GM10847 (cell line): ENCODE measurements at regions not wholly inside any gene's neighbourhood (a gene's known extent, or its start where the extent isn't known, plus 50 kb on each side); places are given as distances from the start of the nearest gene placed in this dataset.

Source experiments
- POLR2A ChIP-seq: IDR thresholded peaks from 2 replicates; pipeline ENCODE4 v1.6.1; 2011; ENCODE audit not compliant: insufficient read length; ENCODE audit errors: extremely low read depth

- no peak for TF ChIP-seq POLR2A
These were observed 232.5 kb upstream of the SERP2 start for GRCh38 chr13:44140888-44141724.

- peak; percentile 82 for TF ChIP-seq POLR2A
These were observed 231.7 kb upstream of the SERP2 start for GRCh38 chr13:44141725-44142539.

GRCh38 chr13:44142540-44142867 is 231.1 kb upstream of the SERP2 start:
- TF ChIP-seq POLR2A: no peak

- TF ChIP-seq POLR2A: no peak
These were observed 230.5 kb upstream of the SERP2 start for GRCh38 chr13:44142941-44143665.

GRCh38 chr13:44146138-44146537 is 227.5 kb upstream of the SERP2 start:
- no peak for TF ChIP-seq POLR2A

GRCh38 chr13:44147233-44147632 is 226.4 kb upstream of the SERP2 start:
- no peak for TF ChIP-seq POLR2A

- TF ChIP-seq POLR2A: no peak
These were observed 226.0 kb upstream of the SERP2 start for GRCh38 chr13:44147648-44148047.

- no peak for TF ChIP-seq POLR2A
These were observed 225.3 kb upstream of the SERP2 start for GRCh38 chr13:44148159-44148914.

- no peak for TF ChIP-seq POLR2A
These were observed 223.8 kb upstream of the SERP2 start for GRCh38 chr13:44149821-44150220.

- no peak for TF ChIP-seq POLR2A
These were observed 222.2 kb upstream of the SERP2 start for GRCh38 chr13:44151474-44151873.

- TF ChIP-seq POLR2A: no peak
These were observed 220.1 kb upstream of the SERP2 start for GRCh38 chr13:44153496-44153895.

- no peak for TF ChIP-seq POLR2A
These were observed 218.0 kb upstream of the SERP2 start for GRCh38 chr13:44155422-44156293.

- no peak for TF ChIP-seq POLR2A
These were observed 217.3 kb upstream of the SERP2 start for GRCh38 chr13:44156294-44156658.

GRCh38 chr13:44157606-44158005 is 216.0 kb upstream of the SERP2 start:
- TF ChIP-seq POLR2A: no peak
